Loucy (cell line): ENCODE measurements at regions not wholly inside any gene's neighbourhood (a gene's known extent, or its start where the extent isn't known, plus 50 kb on each side); places are given as distances from the start of the nearest gene placed in this dataset.

Experiments used
- H2AFZ ChIP-seq: fragments of 200-600 bp; sonication (generic); 2 replicates; pipeline ENCODE4 v1.6.0; 2016; ENCODE audit warnings: antibody characterized with exemption, mild to moderate bottlenecking, low read length, moderate library complexity
- H3F3A ChIP-seq: fragments of 200-600 bp; 2 replicates; pipeline ENCODE4 v1.6.0; 2016; ENCODE audit warnings: antibody characterized with exemption, low read depth, mild to moderate bottlenecking
- H3K27me3 ChIP-seq: fragments of 200-600 bp; sonication (generic); 2 replicates; pipeline ENCODE4 v1.6.1; 2014; ENCODE audit warnings: low read length, mild to moderate bottlenecking; ENCODE audit not compliant: insufficient read depth, poor library complexity, severe bottlenecking
- H3K36me3 ChIP-seq: fragments of 200-600 bp; sonication (generic); 2 replicates; pipeline ENCODE4 v1.6.1; 2016; ENCODE audit warnings: low read length; ENCODE audit not compliant: insufficient read depth
- H3K4me1 ChIP-seq: fragments of 200-600 bp; sonication (generic); 2 replicates; pipeline ENCODE4 v1.5.1; 2014; ENCODE audit warnings: low read length, mild to moderate bottlenecking; ENCODE audit not compliant: insufficient read depth, poor library complexity, severe bottlenecking
- H3K4me2 ChIP-seq: fragments of 200-600 bp; sonication (generic); 2 replicates; pipeline ENCODE4 v1.6.0; 2014; ENCODE audit warnings: antibody characterized with exemption, low read length, low read depth, mild to moderate bottlenecking; ENCODE audit not compliant: poor library complexity, severe bottlenecking
- H3K4me3 ChIP-seq: fragments of 200-600 bp; sonication (generic); 2 replicates; pipeline ENCODE4 v1.5.1; 2014; ENCODE audit warnings: low read length, mild to moderate bottlenecking, mixed read lengths; ENCODE audit not compliant: poor library complexity, severe bottlenecking
- H3K79me2 ChIP-seq: fragments of 200-600 bp; sonication (generic); 2 replicates; pipeline ENCODE4 v1.6.1; 2014; ENCODE audit warnings: low read length; ENCODE audit not compliant: insufficient read depth
- H3K9ac ChIP-seq: fragments of 200-600 bp; sonication (generic); 2 replicates; pipeline ENCODE4 v1.6.0; 2014; ENCODE audit warnings: mild to moderate bottlenecking, low read depth, low read length, moderate library complexity; ENCODE audit not compliant: poor library complexity, severe bottlenecking
- H3K9me2 ChIP-seq: fragments of 200-600 bp; sonication (generic); replicated peaks from 2 replicates; pipeline ENCODE4 v1.6.1; 2016; ENCODE audit warnings: low read depth, low read length, mixed read lengths
- H3K9me3 ChIP-seq: fragments of 200-600 bp; sonication (generic); 2 replicates; pipeline ENCODE4 v1.6.1; 2014; ENCODE audit warnings: mild to moderate bottlenecking, antibody characterized with exemption, low read length, low read depth; ENCODE audit not compliant: insufficient read depth
- H4K20me1 ChIP-seq: fragments of 200-600 bp; sonication (generic); 2 replicates; pipeline ENCODE4 v1.6.0; 2014; ENCODE audit warnings: antibody characterized with exemption, low read length, mild to moderate bottlenecking; ENCODE audit not compliant: insufficient read depth, poor library complexity, severe bottlenecking
- EZH2phosphoT487 ChIP-seq: fragments of 200-600 bp; IDR thresholded peaks from 2 replicates; pipeline ENCODE4 v1.6.1; 2018; ENCODE audit warnings: antibody characterized with exemption, mild to moderate bottlenecking, moderate library complexity, borderline replicate concordance
- TF ChIP-seq, protein P1 (sequence below): fragments of 200-600 bp; sonication (generic); conservative IDR thresholded peaks from 2 replicates; pipeline ENCODE4 v1.5.1; 2014; ENCODE audit warnings: mild to moderate bottlenecking, antibody characterized with exemption, low read length

DNA sequence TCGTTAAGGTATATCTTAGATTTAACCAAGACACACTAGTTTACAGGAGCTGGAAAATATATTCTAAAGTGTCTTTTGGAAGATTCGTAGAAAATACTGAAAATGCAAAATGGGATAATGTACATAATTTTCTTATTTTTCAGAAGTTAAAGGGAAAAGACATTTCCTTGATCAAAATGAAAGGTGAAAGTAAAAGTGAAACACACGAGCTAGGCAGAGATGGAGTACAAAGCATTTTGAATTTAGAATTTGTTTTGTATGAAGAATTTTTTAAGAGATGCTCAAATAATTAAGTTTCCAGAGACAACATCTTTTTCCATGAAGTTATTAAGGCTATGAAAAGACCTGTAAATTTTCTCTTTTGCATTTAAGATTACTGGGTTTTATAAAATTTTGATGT is 2192.6 kb upstream of the AGA start:
- Histone ChIP-seq H3K4me2 (no peak overlapping the region), H3K4me1 (no peaks in the 10 kb centered on the region), H3K9me3 (no peaks in the 10 kb centered on the region), H3K4me3 (no peak overlapping the region), H3K36me3 (no peaks in the 10 kb centered on the region), H3K27me3 (no peaks in the 10 kb centered on the region), H3K9ac (no peak overlapping the region), H3F3A (no peaks in the 10 kb centered on the region), H4K20me1 (no peaks in the 10 kb centered on the region), H3K9me2 (no peaks in the 10 kb centered on the region), H2AFZ (no peak overlapping the region), H3K79me2 (no peaks in the 10 kb centered on the region)
- TF ChIP-seq EZH2phosphoT487 = no peak
- TF ChIP-seq, protein P1, sequence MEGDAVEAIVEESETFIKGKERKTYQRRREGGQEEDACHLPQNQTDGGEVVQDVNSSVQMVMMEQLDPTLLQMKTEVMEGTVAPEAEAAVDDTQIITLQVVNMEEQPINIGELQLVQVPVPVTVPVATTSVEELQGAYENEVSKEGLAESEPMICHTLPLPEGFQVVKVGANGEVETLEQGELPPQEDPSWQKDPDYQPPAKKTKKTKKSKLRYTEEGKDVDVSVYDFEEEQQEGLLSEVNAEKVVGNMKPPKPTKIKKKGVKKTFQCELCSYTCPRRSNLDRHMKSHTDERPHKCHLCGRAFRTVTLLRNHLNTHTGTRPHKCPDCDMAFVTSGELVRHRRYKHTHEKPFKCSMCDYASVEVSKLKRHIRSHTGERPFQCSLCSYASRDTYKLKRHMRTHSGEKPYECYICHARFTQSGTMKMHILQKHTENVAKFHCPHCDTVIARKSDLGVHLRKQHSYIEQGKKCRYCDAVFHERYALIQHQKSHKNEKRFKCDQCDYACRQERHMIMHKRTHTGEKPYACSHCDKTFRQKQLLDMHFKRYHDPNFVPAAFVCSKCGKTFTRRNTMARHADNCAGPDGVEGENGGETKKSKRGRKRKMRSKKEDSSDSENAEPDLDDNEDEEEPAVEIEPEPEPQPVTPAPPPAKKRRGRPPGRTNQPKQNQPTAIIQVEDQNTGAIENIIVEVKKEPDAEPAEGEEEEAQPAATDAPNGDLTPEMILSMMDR = no peak

DNA sequence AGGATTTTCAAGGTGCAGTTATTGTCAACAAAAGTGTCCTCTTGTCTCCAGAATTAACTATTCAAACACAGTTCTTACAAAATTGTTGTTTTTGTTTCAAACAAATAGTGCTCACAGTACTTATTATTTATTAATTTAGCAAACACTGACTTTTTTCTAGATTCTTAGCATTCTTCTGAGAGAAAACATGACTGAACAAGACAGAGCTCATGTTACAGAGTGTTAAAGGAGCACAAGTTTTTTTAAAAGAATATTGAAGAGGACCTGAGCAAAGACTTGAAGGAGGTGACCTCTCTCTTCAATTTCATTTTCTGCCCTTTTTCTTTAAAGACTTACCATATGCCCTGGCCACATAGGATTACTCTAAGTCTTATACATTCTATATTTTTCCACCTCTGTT is 2220.3 kb upstream of the AGA start:
- H3K79me2 ChIP-seq = no peaks in the 10 kb centered on the region
- no peak overlapping the region for H3K4me2 ChIP-seq
- H3K36me3 ChIP-seq = no peaks in the 10 kb centered on the region
- no peaks in the 10 kb centered on the region for H4K20me1 ChIP-seq
- H3K4me3 ChIP-seq = no peak overlapping the region
- no peaks in the 10 kb centered on the region for H3K27me3 ChIP-seq
- H3F3A ChIP-seq = no peaks in the 10 kb centered on the region
- H3K9me3 ChIP-seq = no peaks in the 10 kb centered on the region
- no peaks in the 10 kb centered on the region for H3K9me2 ChIP-seq
- no peaks in the 10 kb centered on the region for H3K4me1 ChIP-seq
- H3K9ac ChIP-seq = no peak overlapping the region
- no peak overlapping the region for H2AFZ ChIP-seq
- TF ChIP-seq, protein P1 = no peak
- no peak for TF ChIP-seq EZH2phosphoT487

DNA sequence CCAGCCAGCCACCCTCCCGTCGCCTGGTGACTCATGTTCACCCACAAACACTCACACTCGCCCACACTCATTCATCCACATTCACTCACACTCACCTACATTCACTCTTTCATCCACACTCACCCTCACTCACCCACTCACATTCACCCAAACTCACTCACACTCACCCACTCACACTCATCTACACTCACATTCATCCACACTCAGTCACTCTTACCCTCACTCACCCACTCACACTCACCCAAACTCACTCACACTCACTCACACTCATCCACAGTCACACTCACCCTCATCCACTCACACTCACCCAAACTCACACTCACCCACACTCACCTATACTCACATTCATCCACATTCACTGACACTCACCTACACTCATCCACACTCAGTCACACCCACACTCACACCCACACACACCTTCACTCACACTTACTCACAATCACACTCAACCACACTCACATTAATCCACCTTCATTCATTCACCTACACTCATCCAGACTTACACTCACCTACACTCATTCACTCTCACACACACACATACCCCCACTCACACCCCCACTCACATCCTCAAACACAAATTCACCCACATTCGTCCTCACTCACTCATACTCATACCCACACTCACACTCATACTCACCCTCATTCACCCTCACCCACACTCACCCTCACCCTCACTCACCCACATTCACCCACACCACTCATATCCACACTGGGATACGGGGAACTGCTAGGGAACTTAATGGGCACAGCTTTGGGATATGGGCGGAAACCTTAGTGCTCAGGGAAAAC is 2221.6 kb upstream of the AGA start:
- Histone ChIP-seq H3K9ac (no peak overlapping the region), H3K9me3 (no peaks in the 10 kb centered on the region), H3K4me1 (no peaks in the 10 kb centered on the region), H3K4me3 (no peak overlapping the region), H3F3A (no peaks in the 10 kb centered on the region), H3K79me2 (no peaks in the 10 kb centered on the region), H2AFZ (no peak overlapping the region), H4K20me1 (no peaks in the 10 kb centered on the region), H3K27me3 (no peaks in the 10 kb centered on the region), H3K36me3 (no peaks in the 10 kb centered on the region), H3K9me2 (no peaks in the 10 kb centered on the region), H3K4me2 (no peak overlapping the region)
- TF ChIP-seq EZH2phosphoT487 = no peak
- TF ChIP-seq, protein P1 = no peak
